Adipocyte (in vitro differentiated cells): ENCODE measurements at regions not wholly inside any gene's neighbourhood (a gene's known extent, or its start where the extent isn't known, plus 50 kb on each side); places are given as distances from the start of the nearest gene placed in this dataset.
"Not testable (repeated sequence)": the region's sequence is repeated elsewhere in the genome, so short reads cannot be mapped to it uniquely, and the experiment has no call there.

Experiments used
- DNase-seq: peaks from one replicate; pipeline ENCODE4 v3.0.0-alpha.2; 2015; ENCODE audit warnings: low read depth
- H3K27me3 ChIP-seq: replicated peaks from 2 replicates; pipeline ENCODE4 v1.7.0; 2013; ENCODE audit warnings: mild to moderate bottlenecking, low read length, moderate library complexity; ENCODE audit not compliant: control insufficient read depth, insufficient read depth
- H3K36me3 ChIP-seq: 2 replicates; pipeline ENCODE4 v1.7.0; 2013; ENCODE audit warnings: low read length, mild to moderate bottlenecking, moderate library complexity; ENCODE audit not compliant: control insufficient read depth, insufficient read depth, severe bottlenecking
- H3K4me1 ChIP-seq: 2 replicates; pipeline ENCODE4 v1.7.0; 2013; ENCODE audit warnings: mild to moderate bottlenecking, low read length, moderate library complexity; ENCODE audit not compliant: control insufficient read depth, insufficient read depth
- H3K4me3 ChIP-seq: 2 replicates; pipeline ENCODE4 v1.7.0; 2013; ENCODE audit warnings: mild to moderate bottlenecking, low read length, moderate library complexity
- H3K9ac ChIP-seq: 2 replicates; pipeline ENCODE4 v1.7.0; 2013; ENCODE audit warnings: mild to moderate bottlenecking, low read length, moderate library complexity
- H3K9me3 ChIP-seq: 2 replicates; pipeline ENCODE4 v1.7.0; 2013; ENCODE audit warnings: mild to moderate bottlenecking, low read length, moderate library complexity; ENCODE audit not compliant: control insufficient read depth

GRCh38 chr10:16234916-16235315 is 201.9 kb upstream of the PTER start:
- Histone ChIP-seq H3K9me3 (peaks cover 4% of the 10 kb centered on the region), H3K4me3 (no peak overlapping the region), H3K36me3 (no peaks in the 10 kb centered on the region), H3K27me3 (no peaks in the 10 kb centered on the region), H3K9ac (no peak overlapping the region), H3K4me1 (no peaks in the 10 kb centered on the region)
- DNase-seq, result no peak

GRCh38 chr10:16242446-16242845 is 194.4 kb upstream of the PTER start:
- Histone ChIP-seq H3K27me3 (no peaks in the 10 kb centered on the region), H3K4me1 (no peaks in the 10 kb centered on the region), H3K9ac (no peak overlapping the region), H3K9me3 (peaks cover 10% of the 10 kb centered on the region), H3K4me3 (no peak overlapping the region), H3K36me3 (no peaks in the 10 kb centered on the region)
- no peak for DNase-seq

GRCh38 chr10:16242859-16243613 is 193.8 kb upstream of the PTER start:
- Histone ChIP-seq H3K9me3 (peaks cover 10% of the 10 kb centered on the region), H3K36me3 (no peaks in the 10 kb centered on the region), H3K4me3 (no peak overlapping the region), H3K9ac (no peak overlapping the region), H3K27me3 (no peaks in the 10 kb centered on the region), H3K4me1 (no peaks in the 10 kb centered on the region)
- DNase-seq, result no peak

- not testable (repeated sequence) for H3K9me3 ChIP-seq, H3K4me3 ChIP-seq, DNase-seq, H3K4me1 ChIP-seq, H3K9ac ChIP-seq, H3K27me3 ChIP-seq, H3K36me3 ChIP-seq
These were observed 186.7 kb upstream of the PTER start for GRCh38 chr10:16250136-16250535.

- Histone ChIP-seq H3K4me3 (no peak overlapping the region), H3K9ac (no peak overlapping the region), H3K9me3 (peaks cover 5% of the 10 kb centered on the region), H3K27me3 (no peaks in the 10 kb centered on the region), H3K4me1 (no peaks in the 10 kb centered on the region), H3K36me3 (no peaks in the 10 kb centered on the region)
- no peak for DNase-seq
These were observed 180.5 kb upstream of the PTER start for GRCh38 chr10:16256336-16256735.

- no peaks in the 10 kb centered on the region for H3K9me3 ChIP-seq
- no peaks in the 10 kb centered on the region for H3K4me1 ChIP-seq
- H3K36me3 ChIP-seq, result no peaks in the 10 kb centered on the region
- no peak for DNase-seq
- no peak overlapping the region for H3K9ac ChIP-seq
- no peak overlapping the region for H3K4me3 ChIP-seq
- H3K27me3 ChIP-seq, result no peaks in the 10 kb centered on the region
These were observed 178.3 kb upstream of the PTER start for GRCh38 chr10:16258291-16259040.

- H3K4me1 ChIP-seq, result no peaks in the 10 kb centered on the region
- no peaks in the 10 kb centered on the region for H3K36me3 ChIP-seq
- no peaks in the 10 kb centered on the region for H3K27me3 ChIP-seq
- no peaks in the 10 kb centered on the region for H3K9me3 ChIP-seq
- no peak overlapping the region for H3K4me3 ChIP-seq
- no peak for DNase-seq
- no peak overlapping the region for H3K9ac ChIP-seq
These were observed 177.1 kb upstream of the PTER start for GRCh38 chr10:16259726-16260125.

- Histone ChIP-seq H3K4me1 (no peaks in the 10 kb centered on the region), H3K9me3 (no peaks in the 10 kb centered on the region), H3K27me3 (no peaks in the 10 kb centered on the region), H3K4me3 (no peak overlapping the region), H3K36me3 (no peaks in the 10 kb centered on the region), H3K9ac (no peak overlapping the region)
- no peak for DNase-seq
These were observed 176.4 kb upstream of the PTER start for GRCh38 chr10:16260388-16260787.

- Histone ChIP-seq H3K9ac (no peak overlapping the region), H3K4me3 (no peak overlapping the region), H3K9me3 (no peaks in the 10 kb centered on the region), H3K36me3 (no peaks in the 10 kb centered on the region), H3K4me1 (no peaks in the 10 kb centered on the region), H3K27me3 (no peaks in the 10 kb centered on the region)
- no peak for DNase-seq
These were observed 165.2 kb upstream of the PTER start for GRCh38 chr10:16271571-16271970.

GRCh38 chr10:16274911-16275310 is 161.9 kb upstream of the PTER start:
- no peak for DNase-seq
- Histone ChIP-seq H3K9me3 (no peaks in the 10 kb centered on the region), H3K9ac (no peak overlapping the region), H3K4me3 (no peak overlapping the region), H3K27me3 (no peaks in the 10 kb centered on the region), H3K36me3 (no peaks in the 10 kb centered on the region), H3K4me1 (no peaks in the 10 kb centered on the region)

- no peak for DNase-seq
- Histone ChIP-seq H3K27me3 (no peaks in the 10 kb centered on the region), H3K4me3 (no peak overlapping the region), H3K9me3 (no peaks in the 10 kb centered on the region), H3K4me1 (no peaks in the 10 kb centered on the region), H3K36me3 (no peaks in the 10 kb centered on the region), H3K9ac (no peak overlapping the region)
These were observed 156.2 kb upstream of the PTER start for GRCh38 chr10:16280595-16280994.
